ENCODE measurements at regions not wholly inside any gene's neighbourhood (a gene's known extent, or its start where the extent isn't known, plus 50 kb on each side); places are given as distances from the start of the nearest gene placed in this dataset.
A peak's percentile ranks its signal among the peaks of the same experiment; 100 is the strongest.

- TF ChIP-seq CTCF (IDR thresholded peaks at IDR 0.05) (no peak), POLR2A (IDR thresholded peaks at IDR 0.05; ENCODE audit: low read depth) (no peak), POLR2AphosphoS5 (IDR thresholded peaks at IDR 0.05) (no peak), EP300 (IDR thresholded peaks at IDR 0.05) (no peak)
- WGBS = 76% methylated on average over 5 of the region's 5 CpGs
- intact Hi-C loops (cut with DNase I) = no loop called here
These were observed 141.9 kb downstream of the SLIT2 start for GRCh38 chr4:20393486-20394100.

GRCh38 chr4:20394512-20394911 is 142.8 kb downstream of the SLIT2 start:
- TF ChIP-seq EP300 (IDR thresholded peaks at IDR 0.05) (no peak), CTCF (IDR thresholded peaks at IDR 0.05) (no peak), POLR2A (IDR thresholded peaks at IDR 0.05; ENCODE audit: low read depth) (no peak), POLR2AphosphoS5 (IDR thresholded peaks at IDR 0.05) (no peak)
- Histone ChIP-seq H3K27me3 (no peaks in the 10 kb centered on the region), H3K36me3 (no peaks in the 10 kb centered on the region), H3K4me1 (peaks cover 0 to 24% (median 15%) of the 10 kb centered on the region in 4 donors), H3K4me3 (no peak overlapping the region), H3K27ac (replicated peaks in 1 of 4) (no peak overlapping the region), H3K9me3 (no peaks in the 10 kb centered on the region)
- WGBS = 75% methylated on average over 2 of the region's 2 CpGs
- DNase-seq (ENCODE audit: extremely low spot score) = no peak
- intact Hi-C loops (cut with DNase I) = no loop called here

More at GRCh38 chr4:20393486-20394100, 141.9 kb downstream of the SLIT2 start:
- H3K27me3 ChIP-seq = no peaks in the 10 kb centered on the region
- H3K27ac ChIP-seq (replicated peaks in 1 of 4) = no peak overlapping the region
- peaks cover 0 to 24% (median 15%) of the 10 kb centered on the region in 4 donors for H3K4me1 ChIP-seq
- H3K9me3 ChIP-seq = no peaks in the 10 kb centered on the region
- H3K36me3 ChIP-seq = no peaks in the 10 kb centered on the region
- H3K4me3 ChIP-seq = no peak overlapping the region
- DNase-seq (ENCODE audit: extremely low spot score) = no peak

GRCh38 chr4:20395160-20395773 is 143.6 kb downstream of the SLIT2 start:
- 42% methylated on average over 3 of the region's 3 CpGs for WGBS

GRCh38 chr4:20403290-20403689 is 151.6 kb downstream of the SLIT2 start:
- Histone ChIP-seq H3K27me3 (no peaks in the 10 kb centered on the region), H3K4me3 (no peak overlapping the region), H3K4me1 (peaks cover 0 to 22% (median 8%) of the 10 kb centered on the region in 4 donors), H3K9me3 (no peaks in the 10 kb centered on the region), H3K27ac (replicated peaks in 1 of 4) (no peak overlapping the region), H3K36me3 (no peaks in the 10 kb centered on the region)
- no peak for DNase-seq (ENCODE audit: extremely low spot score)
- intact Hi-C loops (cut with DNase I) = no loop called here
- TF ChIP-seq POLR2A (IDR thresholded peaks at IDR 0.05; ENCODE audit: low read depth) (no peak), EP300 (IDR thresholded peaks at IDR 0.05) (no peak), POLR2AphosphoS5 (IDR thresholded peaks at IDR 0.05) (no peak), CTCF (IDR thresholded peaks at IDR 0.05) (no peak)
- 53% methylated on average over 2 of the region's 2 CpGs for WGBS

More at GRCh38 chr4:20395160-20395773, 143.6 kb downstream of the SLIT2 start:
- H3K27me3 ChIP-seq = no peaks in the 10 kb centered on the region
- H3K9me3 ChIP-seq = no peaks in the 10 kb centered on the region
- intact Hi-C loops (cut with DNase I) = no loop called here
- H3K36me3 ChIP-seq = no peaks in the 10 kb centered on the region
- H3K4me3 ChIP-seq = no peak overlapping the region
- H3K4me1 ChIP-seq = peaks cover 0 to 24% (median 15%) of the 10 kb centered on the region in 4 donors
- H3K27ac ChIP-seq (replicated peaks in 1 of 4) = no peak overlapping the region
- TF ChIP-seq CTCF (IDR thresholded peaks at IDR 0.05) (peak; percentile 26 to 54 (median 35)), POLR2A (IDR thresholded peaks at IDR 0.05; ENCODE audit: low read depth) (no peak)
- no peak for DNase-seq (ENCODE audit: extremely low spot score)
